ENCODE measurements at regions not wholly inside any gene's neighbourhood (a gene's known extent, or its start where the extent isn't known, plus 50 kb on each side); places are given as distances from the start of the nearest gene placed in this dataset.

GRCh38 chr7:52797801-52798200 is 237.6 kb upstream of the POM121L12 start:
- no peak for TF ChIP-seq CTCF (IDR thresholded peaks at IDR 0.05; ENCODE audit: insufficient read depth, low read depth, low read length)
- no peak for TF ChIP-seq EZH2 (IDR thresholded peaks at IDR 0.05; ENCODE audit: insufficient read depth, low read length)

Measured in astrocyte (in vitro differentiated cells and primary cell).